ENCODE measurements at regions not wholly inside any gene's neighbourhood (a gene's known extent, or its start where the extent isn't known, plus 50 kb on each side); places are given as distances from the start of the nearest gene placed in this dataset.

- H3K27ac ChIP-seq (ENCODE audit: low read length): no peak overlapping the region
- H3K4me1 ChIP-seq (ENCODE audit: control insufficient read depth, insufficient read depth, low read length): no peaks in the 10 kb centered on the region
- H3K4me3 ChIP-seq (ENCODE audit: low read length): no peak overlapping the region
- H3K36me3 ChIP-seq (ENCODE audit: control insufficient read depth, insufficient read depth, low read length): no peaks in the 10 kb centered on the region
- no peaks in the 10 kb centered on the region; the same call in 1 of the 2 replicates for H3K9me3 ChIP-seq (ENCODE audit: control insufficient read depth, insufficient read depth, low read length)
- no peaks in the 10 kb centered on the region for H3K27me3 ChIP-seq (ENCODE audit: control insufficient read depth, insufficient read depth, low read length)
- WGBS (ENCODE audit: insufficient coverage, insufficient read length): no CpG with 5 or more reads among the region's 4 CpGs
- peak; percentile 41 for DNase-seq (ENCODE audit: low read depth, low spot score)
These were observed 61.3 kb upstream of the ITSN2 start for GRCh38 chr2:24421668-24422067.

GRCh38 chr2:24420373-24420772 is 60.0 kb upstream of the ITSN2 start:
- no peaks in the 10 kb centered on the region for H3K36me3 ChIP-seq (ENCODE audit: control insufficient read depth, insufficient read depth, low read length)
- H3K4me1 ChIP-seq (ENCODE audit: control insufficient read depth, insufficient read depth, low read length): no peaks in the 10 kb centered on the region
- H3K27me3 ChIP-seq (ENCODE audit: control insufficient read depth, insufficient read depth, low read length): no peaks in the 10 kb centered on the region
- no peak for DNase-seq (ENCODE audit: low read depth, low spot score)
- no peaks in the 10 kb centered on the region; the same call in 1 of the 2 replicates for H3K9me3 ChIP-seq (ENCODE audit: control insufficient read depth, insufficient read depth, low read length)
- no peak overlapping the region for H3K4me3 ChIP-seq (ENCODE audit: low read length)
- H3K27ac ChIP-seq (ENCODE audit: low read length): no peak overlapping the region
- no CpG with 5 or more reads among the region's 1 CpG for WGBS (ENCODE audit: insufficient coverage, insufficient read length)

GRCh38 chr2:24418166-24418841 is 58.0 kb upstream of the ITSN2 start:
- H3K9me3 ChIP-seq (ENCODE audit: control insufficient read depth, insufficient read depth, low read length): no peaks in the 10 kb centered on the region; the same call in 1 of the 2 replicates
- H3K4me1 ChIP-seq (ENCODE audit: control insufficient read depth, insufficient read depth, low read length): no peaks in the 10 kb centered on the region
- peak; percentile 43 for DNase-seq (ENCODE audit: low read depth, low spot score)
- H3K27me3 ChIP-seq (ENCODE audit: control insufficient read depth, insufficient read depth, low read length): no peaks in the 10 kb centered on the region
- no peak overlapping the region for H3K4me3 ChIP-seq (ENCODE audit: low read length)
- no peak overlapping the region for H3K27ac ChIP-seq (ENCODE audit: low read length)
- WGBS (ENCODE audit: insufficient coverage, insufficient read length): no CpG with 5 or more reads among the region's 2 CpGs
- no peaks in the 10 kb centered on the region for H3K36me3 ChIP-seq (ENCODE audit: control insufficient read depth, insufficient read depth, low read length)

GRCh38 chr2:24412812-24413211 is 52.5 kb upstream of the ITSN2 start:
- H3K4me3 ChIP-seq (ENCODE audit: low read length): no peak overlapping the region
- peaks cover 1% of the 10 kb centered on the region; the same call in 1 of the 2 replicates for H3K4me1 ChIP-seq (ENCODE audit: control insufficient read depth, insufficient read depth, low read length)
- H3K9me3 ChIP-seq (ENCODE audit: control insufficient read depth, insufficient read depth, low read length): no peaks in the 10 kb centered on the region
- no CpG with 5 or more reads among the region's 3 CpGs for WGBS (ENCODE audit: insufficient coverage, insufficient read length)
- no peaks in the 10 kb centered on the region for H3K36me3 ChIP-seq (ENCODE audit: control insufficient read depth, insufficient read depth, low read length)
- no peak for DNase-seq (ENCODE audit: low read depth, low spot score)
- H3K27me3 ChIP-seq (ENCODE audit: control insufficient read depth, insufficient read depth, low read length): no peaks in the 10 kb centered on the region
- no peak overlapping the region for H3K27ac ChIP-seq (ENCODE audit: low read length)

- no peaks in the 10 kb centered on the region for H3K27me3 ChIP-seq (ENCODE audit: control insufficient read depth, insufficient read depth, low read length)
- H3K4me1 ChIP-seq (ENCODE audit: control insufficient read depth, insufficient read depth, low read length): peaks cover 1% of the 10 kb centered on the region; the same call in 1 of the 2 replicates
- H3K27ac ChIP-seq (ENCODE audit: low read length): no peak overlapping the region
- no peaks in the 10 kb centered on the region for H3K36me3 ChIP-seq (ENCODE audit: control insufficient read depth, insufficient read depth, low read length)
- H3K4me3 ChIP-seq (ENCODE audit: low read length): no peak overlapping the region
- no peaks in the 10 kb centered on the region for H3K9me3 ChIP-seq (ENCODE audit: control insufficient read depth, insufficient read depth, low read length)
- no CpG with 5 or more reads among the region's 4 CpGs for WGBS (ENCODE audit: insufficient coverage, insufficient read length)
- no peak for DNase-seq (ENCODE audit: low read depth, low spot score)
These were observed 51.3 kb upstream of the ITSN2 start for GRCh38 chr2:24411488-24412151.

GRCh38 chr2:24410976-24411375 is 50.6 kb upstream of the ITSN2 start:
- no peaks in the 10 kb centered on the region for H3K9me3 ChIP-seq (ENCODE audit: control insufficient read depth, insufficient read depth, low read length)

GRCh38 chr2:24409700-24410556 is 49.6 kb upstream of the ITSN2 start:
- H3K27ac ChIP-seq (ENCODE audit: low read length): no peak overlapping the region
- no CpG with 5 or more reads among the region's 13 CpGs for WGBS (ENCODE audit: insufficient coverage, insufficient read length)

More at GRCh38 chr2:24410976-24411375, 50.6 kb upstream of the ITSN2 start:
- Histone ChIP-seq H3K27me3 (ENCODE audit: control insufficient read depth, insufficient read depth, low read length) (no peaks in the 10 kb centered on the region), H3K4me3 (ENCODE audit: low read length) (no peak overlapping the region), H3K36me3 (ENCODE audit: control insufficient read depth, insufficient read depth, low read length) (no peaks in the 10 kb centered on the region), H3K27ac (ENCODE audit: low read length) (no peak overlapping the region), H3K4me1 (ENCODE audit: control insufficient read depth, insufficient read depth, low read length) (peaks cover 1% of the 10 kb centered on the region; the same call in 1 of the 2 replicates)
- WGBS (ENCODE audit: insufficient coverage, insufficient read length): no CpG with 5 or more reads among the region's 2 CpGs
- DNase-seq (ENCODE audit: low read depth, low spot score): no peak

More at GRCh38 chr2:24409700-24410556, 49.6 kb upstream of the ITSN2 start:
- Histone ChIP-seq H3K27me3 (ENCODE audit: control insufficient read depth, insufficient read depth, low read length) (no peaks in the 10 kb centered on the region), H3K4me3 (ENCODE audit: low read length) (no peak overlapping the region), H3K36me3 (ENCODE audit: control insufficient read depth, insufficient read depth, low read length) (no peaks in the 10 kb centered on the region), H3K4me1 (ENCODE audit: control insufficient read depth, insufficient read depth, low read length) (peaks cover 1% of the 10 kb centered on the region; the same call in 1 of the 2 replicates), H3K9me3 (ENCODE audit: control insufficient read depth, insufficient read depth, low read length) (no peaks in the 10 kb centered on the region)
- peak; percentile 52 for DNase-seq (ENCODE audit: low read depth, low spot score)
